ENCODE measurements at regions not wholly inside any gene's neighbourhood (a gene's known extent, or its start where the extent isn't known, plus 50 kb on each side); places are given as distances from the start of the nearest gene placed in this dataset.

GRCh38 chr12:131217024-131217586, 263.4 kb downstream of the ADGRD1 start (continued):
- TF ChIP-seq ZBTB11 (CRISPR knock-in tag; IDR thresholded peaks at IDR 0.05) (no peak), CGGBP1 (CRISPR knock-in tag; IDR thresholded peaks at IDR 0.05) (no peak), HMGXB4 (CRISPR knock-in tag; IDR thresholded peaks at IDR 0.05) (no peak), L3MBTL2 (IDR thresholded peaks at IDR 0.05) (peak; percentile 41; the same call in 1 of the 2 replicates), RBBP5 (IDR thresholded peaks at IDR 0.05; ENCODE audit: borderline replicate concordance, insufficient read depth, low read length, poor library complexity, severe bottlenecking) (no peak), ZSCAN29 (IDR thresholded peaks at IDR 0.05) (0 out of 2 replicates have a peak, but pooled peaks have one; percentile 44), SRF (CRISPR knock-in tag; IDR thresholded peaks at IDR 0.05) (no peak), FOXM1 (IDR thresholded peaks at IDR 0.05; ENCODE audit: low read depth) (no peak), FOXM1 (CRISPR knock-in tag; IDR thresholded peaks at IDR 0.05; ENCODE audit: low read depth) (no peak), ZEB2 (IDR thresholded peaks at IDR 0.05) (no peak), NKRF (IDR thresholded peaks at IDR 0.05; ENCODE audit: borderline replicate concordance) (no peak), ZHX1 (conservative IDR thresholded peaks at IDR 0.05; ENCODE audit: low read length) (no peak), PKNOX1 (IDR thresholded peaks at IDR 0.05) (peak; percentile 81), TARDBP (IDR thresholded peaks at IDR 0.05) (no peak), MAFK (IDR thresholded peaks at IDR 0.05; ENCODE audit: low read length) (no peak), ARID2 (IDR thresholded peaks at IDR 0.05) (no peak), PRMT5 (CRISPR knock-in tag; IDR thresholded peaks at IDR 0.05) (no peak), TCF7 (IDR thresholded peaks at IDR 0.05; ENCODE audit: borderline replicate concordance) (no peak)
